HEK293T (cell line): ENCODE measurements at regions not wholly inside any gene's neighbourhood (a gene's known extent, or its start where the extent isn't known, plus 50 kb on each side); places are given as distances from the start of the nearest gene placed in this dataset.

Experiments used
- ARNT ChIP-seq: fragments of 450-650 bp; IDR thresholded peaks from 2 replicates; pipeline ENCODE4 v1.6.1; 2017; ENCODE audit warnings: mild to moderate bottlenecking
- BHLHE40 ChIP-seq: fragments of 450-650 bp; IDR thresholded peaks from 2 replicates; pipeline ENCODE4 v1.6.1; 2016; ENCODE audit warnings: mild to moderate bottlenecking, moderate library complexity, borderline replicate concordance
- FOXA1 ChIP-seq: fragments of 450-650 bp; IDR thresholded peaks from 2 replicates; pipeline ENCODE4 v1.6.1; 2016; ENCODE audit warnings: mild to moderate bottlenecking
- FOXK2 ChIP-seq: fragments of 450-650 bp; IDR thresholded peaks from 2 replicates; pipeline ENCODE4 v1.6.1; 2016; ENCODE audit warnings: mild to moderate bottlenecking
- FOXM1 ChIP-seq: fragments of 450-650 bp; IDR thresholded peaks from 2 replicates; pipeline ENCODE4 v1.6.1; 2017; ENCODE audit warnings: mild to moderate bottlenecking, borderline replicate concordance
- L3MBTL2 ChIP-seq: fragments of 450-650 bp; conservative IDR thresholded peaks from 2 replicates; pipeline ENCODE4 v1.6.1; 2016; ENCODE audit warnings: mild to moderate bottlenecking
- LEF1 ChIP-seq: fragments of 450-650 bp; IDR thresholded peaks from 2 replicates; pipeline ENCODE4 v1.6.1; 2017; ENCODE audit warnings: mild to moderate bottlenecking, borderline replicate concordance
- SP1 ChIP-seq: fragments of 450-650 bp; IDR thresholded peaks from 2 replicates; pipeline ENCODE4 v1.6.1; 2017
- TF ChIP-seq, protein P1 (sequence below): fragments of 450-650 bp; IDR thresholded peaks from 2 replicates; pipeline ENCODE4 v1.6.1; 2016

DNA sequence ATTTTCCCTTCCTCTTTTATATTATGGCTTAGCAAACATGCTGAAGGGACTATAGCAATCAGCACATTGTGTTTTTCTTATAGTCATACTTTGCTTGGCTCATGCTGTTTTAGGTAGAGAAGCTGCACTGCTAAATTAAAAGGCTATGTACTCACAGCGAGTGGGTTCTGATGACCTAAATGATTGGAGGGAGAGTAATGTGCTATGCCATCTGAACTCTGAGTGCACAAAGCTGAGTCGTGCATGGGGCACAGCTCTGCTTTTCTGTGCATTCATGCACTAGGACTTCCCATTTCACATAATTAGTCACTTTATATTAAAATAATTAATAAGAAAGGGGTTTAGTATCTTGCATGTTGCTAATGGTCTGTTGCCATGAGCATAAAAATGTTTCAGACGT is 132.7 kb upstream of the ADGRL3 start:
- TF ChIP-seq, protein P1, sequence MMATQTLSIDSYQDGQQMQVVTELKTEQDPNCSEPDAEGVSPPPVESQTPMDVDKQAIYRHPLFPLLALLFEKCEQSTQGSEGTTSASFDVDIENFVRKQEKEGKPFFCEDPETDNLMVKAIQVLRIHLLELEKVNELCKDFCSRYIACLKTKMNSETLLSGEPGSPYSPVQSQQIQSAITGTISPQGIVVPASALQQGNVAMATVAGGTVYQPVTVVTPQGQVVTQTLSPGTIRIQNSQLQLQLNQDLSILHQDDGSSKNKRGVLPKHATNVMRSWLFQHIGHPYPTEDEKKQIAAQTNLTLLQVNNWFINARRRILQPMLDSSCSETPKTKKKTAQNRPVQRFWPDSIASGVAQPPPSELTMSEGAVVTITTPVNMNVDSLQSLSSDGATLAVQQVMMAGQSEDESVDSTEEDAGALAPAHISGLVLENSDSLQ = no peak
- TF ChIP-seq ARNT (no peak), FOXA1 (no peak), L3MBTL2 (no peak), FOXK2 (no peak), FOXM1 (no peak), LEF1 (no peak), BHLHE40 (no peak), SP1 (no peak)
